ENCODE measurements at regions not wholly inside any gene's neighbourhood (a gene's known extent, or its start where the extent isn't known, plus 50 kb on each side); places are given as distances from the start of the nearest gene placed in this dataset.
"Not testable (repeated sequence)": the region's sequence is repeated elsewhere in the genome, so short reads cannot be mapped to it uniquely, and the experiment has no call there.

- intact Hi-C loops (cut with micrococcal nuclease) = no loop called here
These were observed 653.0 kb upstream of the CHAC2 start for GRCh38 chr2:53114582-53114981.

GRCh38 chr2:53112408-53112807 lies 655.2 kb upstream of the CHAC2 start:
- intact Hi-C loops (cut with micrococcal nuclease) = not testable (repeated sequence)

- intact Hi-C loops (cut with micrococcal nuclease) = no loop called here
These were observed 656.2 kb upstream of the CHAC2 start for GRCh38 chr2:53111406-53111805.

GRCh38 chr2:53111004-53111403 lies 656.6 kb upstream of the CHAC2 start:
- intact Hi-C loops (cut with micrococcal nuclease) = no loop called here

GRCh38 chr2:53108246-53108645 lies 659.4 kb upstream of the CHAC2 start:
- intact Hi-C loops (cut with micrococcal nuclease) = no loop called here

- intact Hi-C loops (cut with micrococcal nuclease) = no loop called here
These were observed 663.3 kb upstream of the CHAC2 start for GRCh38 chr2:53104263-53104662.

- intact Hi-C loops (cut with micrococcal nuclease) = no loop called here
These were observed 663.9 kb upstream of the CHAC2 start for GRCh38 chr2:53103679-53104078.

GRCh38 chr2:53098696-53099078 lies 668.9 kb upstream of the CHAC2 start:
- intact Hi-C loops (cut with micrococcal nuclease) = no loop called here

- intact Hi-C loops (cut with micrococcal nuclease) = no loop called here
These were observed 671.3 kb upstream of the CHAC2 start for GRCh38 chr2:53096351-53096750.

GRCh38 chr2:53095664-53096063 lies 671.9 kb upstream of the CHAC2 start:
- intact Hi-C loops (cut with micrococcal nuclease) = no loop called here

- intact Hi-C loops (cut with micrococcal nuclease) = no loop called here
These were observed 672.4 kb upstream of the CHAC2 start for GRCh38 chr2:53095227-53095626.

GRCh38 chr2:53093355-53093754 lies 674.2 kb upstream of the CHAC2 start:
- intact Hi-C loops (cut with micrococcal nuclease) = no loop called here

- intact Hi-C loops (cut with micrococcal nuclease) = no loop called here
These were observed 676.4 kb upstream of the CHAC2 start for GRCh38 chr2:53091183-53091582.

- intact Hi-C loops (cut with micrococcal nuclease) = no loop called here
These were observed 679.6 kb upstream of the CHAC2 start for GRCh38 chr2:53087874-53088461.

GRCh38 chr2:53087262-53087873 lies 680.2 kb upstream of the CHAC2 start:
- intact Hi-C loops (cut with micrococcal nuclease) = no loop called here

GRCh38 chr2:53077413-53077812 lies 690.2 kb upstream of the CHAC2 start:
- intact Hi-C loops (cut with micrococcal nuclease) = no loop called here

- intact Hi-C loops (cut with micrococcal nuclease) = no loop called here
These were observed 691.8 kb upstream of the CHAC2 start for GRCh38 chr2:53075760-53076159.

GRCh38 chr2:53067533-53067932 lies 700.1 kb upstream of the CHAC2 start:
- intact Hi-C loops (cut with micrococcal nuclease) = no loop called here

- intact Hi-C loops (cut with micrococcal nuclease) = no loop called here
These were observed 700.5 kb upstream of the CHAC2 start for GRCh38 chr2:53067056-53067455.

- intact Hi-C loops (cut with micrococcal nuclease) = no loop called here
These were observed 703.5 kb upstream of the CHAC2 start for GRCh38 chr2:53064154-53064553.

- intact Hi-C loops (cut with micrococcal nuclease) = no loop called here
These were observed 709.1 kb upstream of the CHAC2 start for GRCh38 chr2:53058526-53058925.

GRCh38 chr2:53053937-53054336 lies 713.7 kb upstream of the CHAC2 start:
- intact Hi-C loops (cut with micrococcal nuclease) = no loop called here

GRCh38 chr2:53051157-53051556 lies 716.4 kb upstream of the CHAC2 start:
- intact Hi-C loops (cut with micrococcal nuclease) = no loop called here

Measured in T-helper 2 cell treated with Interferon-gamma antibody and Interleukin-4, amounts not matched to agents 100 ng/mL and 5 ng/mL, for 36 hours (primary cell).